ENCODE measurements at regions not wholly inside any gene's neighbourhood (a gene's known extent, or its start where the extent isn't known, plus 50 kb on each side); places are given as distances from the start of the nearest gene placed in this dataset.

DNA sequence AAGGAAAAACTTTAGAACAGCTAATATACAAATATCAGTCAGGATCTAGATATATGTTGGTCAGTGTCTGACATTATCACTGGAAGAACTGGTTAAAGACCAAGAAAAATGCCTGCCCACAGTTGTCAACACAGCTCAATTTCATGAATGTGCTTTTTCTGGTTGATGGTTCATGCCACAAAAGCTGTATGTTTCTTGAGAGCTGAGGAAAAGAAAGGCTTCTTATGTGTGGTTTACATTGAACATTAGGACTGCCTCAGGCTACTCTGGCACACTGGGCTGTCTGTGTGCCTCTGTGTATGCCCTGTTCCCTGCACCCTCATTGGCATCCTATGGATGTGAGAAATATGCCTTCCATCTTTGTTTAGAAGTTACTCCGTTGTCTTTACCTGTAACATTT lies 218.8 kb upstream of the RGS6 start:
- TF ChIP-seq, protein P1, sequence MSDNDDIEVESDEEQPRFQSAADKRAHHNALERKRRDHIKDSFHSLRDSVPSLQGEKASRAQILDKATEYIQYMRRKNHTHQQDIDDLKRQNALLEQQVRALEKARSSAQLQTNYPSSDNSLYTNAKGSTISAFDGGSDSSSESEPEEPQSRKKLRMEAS (IDR thresholded peaks at IDR 0.05; ENCODE audit: low read depth, low read length): no peak
- TF ChIP-seq, protein P2, sequence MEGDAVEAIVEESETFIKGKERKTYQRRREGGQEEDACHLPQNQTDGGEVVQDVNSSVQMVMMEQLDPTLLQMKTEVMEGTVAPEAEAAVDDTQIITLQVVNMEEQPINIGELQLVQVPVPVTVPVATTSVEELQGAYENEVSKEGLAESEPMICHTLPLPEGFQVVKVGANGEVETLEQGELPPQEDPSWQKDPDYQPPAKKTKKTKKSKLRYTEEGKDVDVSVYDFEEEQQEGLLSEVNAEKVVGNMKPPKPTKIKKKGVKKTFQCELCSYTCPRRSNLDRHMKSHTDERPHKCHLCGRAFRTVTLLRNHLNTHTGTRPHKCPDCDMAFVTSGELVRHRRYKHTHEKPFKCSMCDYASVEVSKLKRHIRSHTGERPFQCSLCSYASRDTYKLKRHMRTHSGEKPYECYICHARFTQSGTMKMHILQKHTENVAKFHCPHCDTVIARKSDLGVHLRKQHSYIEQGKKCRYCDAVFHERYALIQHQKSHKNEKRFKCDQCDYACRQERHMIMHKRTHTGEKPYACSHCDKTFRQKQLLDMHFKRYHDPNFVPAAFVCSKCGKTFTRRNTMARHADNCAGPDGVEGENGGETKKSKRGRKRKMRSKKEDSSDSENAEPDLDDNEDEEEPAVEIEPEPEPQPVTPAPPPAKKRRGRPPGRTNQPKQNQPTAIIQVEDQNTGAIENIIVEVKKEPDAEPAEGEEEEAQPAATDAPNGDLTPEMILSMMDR (IDR thresholded peaks at IDR 0.05; ENCODE audit: low read depth, low read length): no peak
- TF ChIP-seq POLR2A (IDR thresholded peaks at IDR 0.05; ENCODE audit: extremely low read depth, insufficient read length): no peak
- TF ChIP-seq MYC (IDR thresholded peaks at IDR 0.05; ENCODE audit: low read depth, low read length): no peak

Measured in NB4 (cell line).